Central memory CD8-positive, alpha-beta T cell (primary cell): ENCODE measurements at regions not wholly inside any gene's neighbourhood (a gene's known extent, or its start where the extent isn't known, plus 50 kb on each side); places are given as distances from the start of the nearest gene placed in this dataset.

Experiments
- ATAC-seq: fragments of 150-1000 bp; cut with Tn5 transposase; replicated peaks from 2 replicates; pipeline ENCODE4 v1.10.0; 2022; ENCODE audit warnings: mild to moderate bottlenecking, moderate FRiP score, moderate number of reproducible peaks; ENCODE audit not compliant: poor library complexity, severe bottlenecking; ENCODE audit errors: extremely low read depth
- DNase-seq, 2 donors: peaks; one replicate each; pipeline ENCODE4 v3.0.0; 2021; ENCODE audit warnings: low spot score in 2 of 2
- H3K27ac Mint-ChIP-seq: one replicate; pipeline ENCODE4 v1.8.0; 2022; ENCODE audit warnings: low read depth, mild to moderate bottlenecking, moderate library complexity, mixed read lengths
- H3K27me3 Mint-ChIP-seq: one replicate; pipeline ENCODE4 v1.8.0; 2022; ENCODE audit warnings: mixed read lengths
- H3K36me3 Mint-ChIP-seq: one replicate; pipeline ENCODE4 v1.8.0; 2022; ENCODE audit warnings: mild to moderate bottlenecking, moderate library complexity, mixed read lengths; ENCODE audit not compliant: insufficient read depth
- H3K4me1 Mint-ChIP-seq: one replicate; pipeline ENCODE4 v1.8.0; 2022; ENCODE audit warnings: mixed read lengths
- H3K4me3 Mint-ChIP-seq: one replicate; pipeline ENCODE4 v1.8.0; 2022; ENCODE audit warnings: mild to moderate bottlenecking, moderate library complexity, mixed read lengths
- H3K9me3 Mint-ChIP-seq: one replicate; pipeline ENCODE4 v1.8.0; 2022; ENCODE audit warnings: mixed read lengths

DNA sequence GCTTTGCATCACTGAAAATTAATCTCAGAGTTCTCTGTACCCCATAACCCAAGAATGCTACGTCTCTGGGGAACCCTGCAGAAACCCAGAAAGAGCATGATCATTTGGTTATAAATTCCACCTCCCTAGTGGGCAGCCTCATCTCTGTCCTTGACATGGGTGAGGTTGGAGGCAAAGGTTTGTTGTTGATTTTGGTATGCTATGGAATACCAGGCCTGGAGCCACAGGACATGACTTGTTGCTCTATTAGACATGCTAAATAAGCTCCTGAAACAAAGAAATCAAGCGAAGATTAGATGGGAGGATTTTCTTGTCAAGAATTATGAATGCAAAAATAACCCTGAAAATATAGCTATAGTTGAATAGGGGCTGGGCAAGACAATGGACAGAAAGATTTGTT, 197.4 kb upstream of the CAMK1G start:
- DNase-seq = no peak
- H3K27ac Mint-ChIP-seq = no peak overlapping the region
- no peak for ATAC-seq
- H3K4me1 Mint-ChIP-seq = no peaks in the 10 kb centered on the region
- no peaks in the 10 kb centered on the region for H3K9me3 Mint-ChIP-seq
- no peaks in the 10 kb centered on the region for H3K36me3 Mint-ChIP-seq
- no peak overlapping the region for H3K4me3 Mint-ChIP-seq
- H3K27me3 Mint-ChIP-seq = no peaks in the 10 kb centered on the region

DNA sequence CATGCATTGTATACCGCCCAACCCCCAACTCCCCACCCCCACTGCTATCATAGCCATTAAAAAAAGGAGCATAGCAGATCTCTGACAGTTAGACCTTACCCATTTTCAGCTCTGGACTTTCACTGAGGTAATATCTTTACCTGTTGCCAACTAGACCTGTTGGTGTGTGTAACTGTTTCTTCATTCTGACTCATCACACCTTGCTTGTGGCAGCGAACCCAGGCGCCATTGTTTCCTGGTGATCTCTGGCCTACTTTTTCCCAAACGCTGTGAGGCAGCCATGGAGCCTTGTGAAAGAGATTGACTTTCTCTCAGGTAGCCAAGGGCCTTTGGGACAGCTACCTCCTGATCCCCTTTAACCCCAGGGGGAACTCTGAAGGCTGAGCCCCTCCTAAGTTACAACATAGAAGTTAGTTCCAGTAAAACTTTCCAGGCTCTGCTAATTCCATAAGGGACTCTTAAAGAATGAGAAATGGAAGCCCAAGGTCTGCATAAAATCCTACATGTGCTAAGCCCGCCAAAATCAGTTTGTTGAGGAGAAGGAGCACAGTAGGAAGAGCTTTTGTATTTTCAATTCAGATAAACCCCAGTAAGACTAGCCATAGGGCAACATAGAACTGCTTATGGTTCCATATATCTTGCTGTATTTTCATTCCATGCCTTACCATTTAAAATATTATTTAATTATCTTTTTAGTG, 196.1 kb upstream of the CAMK1G start:
- Mint-ChIP-seq H3K4me1 (no peaks in the 10 kb centered on the region), H3K9me3 (no peaks in the 10 kb centered on the region), H3K27me3 (no peaks in the 10 kb centered on the region), H3K27ac (no peak overlapping the region), H3K4me3 (no peak overlapping the region), H3K36me3 (no peaks in the 10 kb centered on the region)
- DNase-seq (no peak), ATAC-seq (no peak)

DNA sequence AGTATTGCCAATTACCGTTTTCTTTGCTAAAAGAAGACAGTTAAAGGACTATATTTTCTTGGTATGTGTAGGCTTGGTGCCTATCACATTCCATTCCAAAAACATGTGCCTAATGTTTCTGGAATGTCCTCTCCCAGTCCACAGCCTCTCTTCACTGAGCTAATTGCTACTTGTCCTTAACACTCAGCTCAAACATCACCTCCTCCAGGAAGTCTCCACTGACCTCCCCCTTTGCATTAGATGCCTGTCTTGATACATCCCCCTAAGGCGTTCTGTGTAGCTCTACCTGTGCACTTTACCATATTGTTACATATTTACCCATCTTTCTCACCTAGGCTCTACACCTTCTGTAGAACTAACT, 195.6 kb upstream of the CAMK1G start:
- DNase-seq (no peak), ATAC-seq (no peak)
- H3K36me3 Mint-ChIP-seq = no peaks in the 10 kb centered on the region
- no peaks in the 10 kb centered on the region for H3K4me1 Mint-ChIP-seq
- no peak overlapping the region for H3K27ac Mint-ChIP-seq
- no peaks in the 10 kb centered on the region for H3K9me3 Mint-ChIP-seq
- no peak overlapping the region for H3K4me3 Mint-ChIP-seq
- H3K27me3 Mint-ChIP-seq = peaks cover 4% of the 10 kb centered on the region

DNA sequence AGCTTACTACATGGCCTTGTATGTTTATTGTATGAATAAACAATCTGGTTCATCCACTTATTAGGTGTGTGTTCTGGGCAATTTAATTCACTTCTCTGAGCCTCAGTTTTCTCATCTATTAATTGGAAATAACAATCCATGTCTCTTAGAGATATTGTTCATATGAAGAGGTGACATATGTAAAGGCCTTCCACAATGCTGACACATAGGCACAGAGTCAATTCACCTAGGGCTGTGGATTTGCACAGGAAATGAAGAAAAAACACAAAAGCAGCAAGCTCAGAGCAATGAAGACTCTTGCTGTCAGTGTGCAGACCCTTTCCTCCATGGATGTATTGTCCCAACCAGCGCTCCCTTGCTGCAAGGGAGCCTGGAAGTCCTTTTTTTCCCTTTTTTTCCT, 195.2 kb upstream of the CAMK1G start:
- ATAC-seq = no peak
- no peak overlapping the region for H3K4me3 Mint-ChIP-seq
- no peaks in the 10 kb centered on the region for H3K36me3 Mint-ChIP-seq
- peaks cover 8% of the 10 kb centered on the region for H3K27me3 Mint-ChIP-seq
- no peaks in the 10 kb centered on the region for H3K4me1 Mint-ChIP-seq
- no peak for DNase-seq
- no peak overlapping the region for H3K27ac Mint-ChIP-seq
- no peaks in the 10 kb centered on the region for H3K9me3 Mint-ChIP-seq

DNA sequence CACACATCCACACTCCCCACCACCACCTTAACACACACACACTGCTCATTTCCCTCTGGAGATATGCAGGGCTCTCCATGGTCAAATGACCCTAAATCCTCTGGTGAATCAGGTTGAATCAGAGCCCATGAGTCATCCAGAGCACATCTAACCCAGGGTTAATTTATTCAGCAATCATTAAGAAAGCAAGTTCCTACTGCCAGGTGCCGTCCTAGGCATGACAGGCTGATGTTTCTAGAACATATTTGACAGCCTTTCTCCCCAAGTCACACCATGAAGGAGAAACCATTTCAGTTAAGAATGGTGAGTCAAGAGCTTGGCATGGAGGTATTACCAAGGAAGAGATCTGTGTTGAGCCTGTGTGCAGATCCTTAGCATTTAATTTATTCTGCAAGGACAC, 194.3 kb upstream of the CAMK1G start:
- H3K36me3 Mint-ChIP-seq = no peaks in the 10 kb centered on the region
- H3K9me3 Mint-ChIP-seq = no peaks in the 10 kb centered on the region
- H3K27ac Mint-ChIP-seq = no peak overlapping the region
- no peaks in the 10 kb centered on the region for H3K4me1 Mint-ChIP-seq
- ATAC-seq (no peak), DNase-seq (no peak)
- H3K4me3 Mint-ChIP-seq = no peak overlapping the region
- H3K27me3 Mint-ChIP-seq = peaks cover 17% of the 10 kb centered on the region

DNA sequence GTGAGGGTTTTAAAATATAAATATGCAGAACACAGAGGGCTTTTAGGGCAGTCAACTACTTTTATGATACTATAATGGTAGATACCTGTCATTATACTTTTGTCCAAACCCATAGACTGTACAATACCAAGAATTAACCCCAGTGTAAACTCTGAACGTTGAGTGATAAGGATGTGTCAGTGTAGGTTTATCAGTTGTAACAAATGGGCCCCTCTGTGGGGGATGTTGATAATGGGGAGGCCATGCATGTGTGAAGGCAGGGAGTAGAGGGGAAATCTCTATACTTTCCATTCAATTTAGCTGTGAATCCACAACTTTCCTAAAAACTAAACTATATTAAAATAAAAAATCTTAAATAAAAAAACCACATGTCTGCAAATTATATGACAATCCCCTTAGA, 193.5 kb upstream of the CAMK1G start:
- H3K4me3 Mint-ChIP-seq = no peak overlapping the region
- no peak overlapping the region for H3K27ac Mint-ChIP-seq
- no peaks in the 10 kb centered on the region for H3K4me1 Mint-ChIP-seq
- no peaks in the 10 kb centered on the region for H3K9me3 Mint-ChIP-seq
- no peak for ATAC-seq
- H3K27me3 Mint-ChIP-seq = peaks cover 24% of the 10 kb centered on the region
- no peaks in the 10 kb centered on the region for H3K36me3 Mint-ChIP-seq
- DNase-seq = no peak

DNA sequence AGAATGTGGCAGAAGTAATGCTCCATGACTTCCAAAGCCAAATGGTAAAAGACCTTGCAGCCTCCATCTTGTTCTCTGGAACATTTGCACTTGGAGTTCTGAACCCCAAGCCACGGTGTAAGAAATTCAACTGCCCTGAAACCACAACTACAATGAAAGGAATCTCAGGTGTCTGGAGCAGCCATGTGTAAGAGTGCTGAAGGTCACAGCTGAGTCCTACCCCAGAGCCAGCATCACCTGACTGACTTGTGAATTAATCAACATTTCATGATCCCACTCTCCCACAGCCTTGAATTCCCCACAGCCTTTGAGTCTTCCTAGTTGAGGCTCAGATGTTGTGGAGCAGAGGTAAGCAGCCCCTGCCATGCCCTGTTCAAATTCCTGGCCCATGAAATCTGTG, 192.8 kb upstream of the CAMK1G start:
- H3K4me1 Mint-ChIP-seq = no peaks in the 10 kb centered on the region
- ATAC-seq (no peak), DNase-seq (no peak)
- H3K36me3 Mint-ChIP-seq = no peaks in the 10 kb centered on the region
- no peak overlapping the region for H3K27ac Mint-ChIP-seq
- peaks cover 28% of the 10 kb centered on the region for H3K27me3 Mint-ChIP-seq
- H3K9me3 Mint-ChIP-seq = no peaks in the 10 kb centered on the region
- H3K4me3 Mint-ChIP-seq = no peak overlapping the region

DNA sequence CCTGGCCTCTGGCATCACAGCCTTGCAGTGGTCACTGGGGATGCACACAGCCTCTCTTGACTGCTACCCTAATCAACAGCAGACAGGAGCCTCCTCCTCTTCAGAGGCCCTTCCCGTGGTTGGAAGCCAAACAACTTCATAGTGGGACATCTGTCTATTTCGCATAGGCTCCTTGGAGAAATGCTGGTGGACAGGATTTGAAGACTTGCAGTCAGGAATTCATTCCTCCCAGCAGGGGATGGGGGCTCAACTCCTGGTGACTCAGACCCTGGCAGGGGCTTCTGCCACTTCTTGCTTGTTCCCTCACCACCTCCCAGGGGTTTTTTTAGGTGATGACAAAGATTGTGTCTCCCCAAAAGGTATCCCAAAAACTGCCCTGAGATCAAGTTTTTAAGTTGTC, 191.7 kb upstream of the CAMK1G start:
- Mint-ChIP-seq H3K4me1 (no peaks in the 10 kb centered on the region), H3K4me3 (no peak overlapping the region), H3K27me3 (peaks cover 39% of the 10 kb centered on the region), H3K36me3 (no peaks in the 10 kb centered on the region), H3K27ac (no peak overlapping the region), H3K9me3 (no peaks in the 10 kb centered on the region)
- ATAC-seq (no peak), DNase-seq (no peak)

DNA sequence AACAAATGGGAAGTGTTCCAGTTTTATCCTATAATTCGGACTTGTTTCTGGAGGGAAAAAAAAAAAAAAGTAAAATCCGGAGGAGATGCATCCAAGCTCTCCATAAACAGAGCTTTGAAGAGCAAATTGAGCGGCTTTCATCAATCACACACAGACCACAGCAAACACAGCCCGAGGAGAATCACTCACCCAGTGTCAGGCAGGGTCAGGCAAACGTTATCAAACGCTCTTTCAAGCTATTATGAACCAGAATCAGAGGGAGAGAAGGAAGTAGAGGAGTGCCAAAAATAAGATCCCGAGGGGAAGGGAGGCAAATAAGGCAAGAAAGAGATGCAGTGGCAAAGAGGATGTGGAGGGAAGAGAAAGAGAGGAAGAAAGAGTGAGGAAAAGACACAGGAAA, 188.3 kb upstream of the CAMK1G start:
- Mint-ChIP-seq H3K36me3 (no peaks in the 10 kb centered on the region), H3K27ac (no peak overlapping the region), H3K4me1 (no peaks in the 10 kb centered on the region), H3K4me3 (no peak overlapping the region), H3K27me3 (peaks cover 47% of the 10 kb centered on the region), H3K9me3 (no peaks in the 10 kb centered on the region)
- DNase-seq (no peak), ATAC-seq (no peak)

DNA sequence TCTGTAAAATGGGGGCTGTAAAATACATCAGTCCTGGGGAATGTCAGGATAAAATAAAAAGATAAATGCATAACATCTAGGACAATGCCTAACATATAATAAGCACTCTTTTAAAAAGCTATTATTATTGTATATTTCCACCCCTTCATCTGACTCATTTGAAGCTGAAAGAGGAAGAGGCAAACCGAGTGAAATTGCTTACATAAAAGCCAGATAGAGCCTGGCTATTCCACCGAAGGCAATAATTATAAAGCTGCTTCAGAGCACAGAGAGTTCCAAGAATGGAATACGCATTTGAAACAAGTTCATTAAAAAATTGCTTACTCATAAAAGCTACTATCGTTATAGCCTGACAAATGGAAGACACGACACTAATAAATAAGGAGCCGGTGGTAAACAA, 186.1 kb upstream of the CAMK1G start:
- Mint-ChIP-seq H3K27ac (no peak overlapping the region), H3K4me3 (no peak overlapping the region), H3K9me3 (no peaks in the 10 kb centered on the region), H3K4me1 (no peaks in the 10 kb centered on the region), H3K27me3 (peaks cover 47% of the 10 kb centered on the region), H3K36me3 (no peaks in the 10 kb centered on the region)
- no peak for DNase-seq
- no peak for ATAC-seq

DNA sequence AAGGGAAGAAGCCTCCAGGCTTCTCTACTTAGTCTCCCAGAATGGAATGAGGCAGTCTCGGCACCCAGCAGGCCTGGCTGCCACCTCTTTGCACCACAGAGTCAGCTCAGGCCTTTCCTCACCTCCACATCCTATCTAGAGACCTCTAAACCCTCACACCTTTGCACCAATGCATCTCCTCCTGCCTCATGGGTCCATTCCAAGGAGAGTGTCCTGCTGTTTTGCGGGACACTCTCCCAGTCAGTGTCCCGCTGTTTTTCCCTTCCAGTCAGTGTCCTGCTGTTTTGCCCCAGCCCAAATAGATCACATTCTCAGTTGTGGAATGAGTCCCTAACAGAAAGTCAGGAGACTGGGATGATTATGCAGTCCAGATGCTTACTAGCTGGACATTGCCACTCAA, 185.6 kb upstream of the CAMK1G start:
- H3K27ac Mint-ChIP-seq = no peak overlapping the region
- DNase-seq (no peak), ATAC-seq (no peak)
- H3K4me1 Mint-ChIP-seq = no peaks in the 10 kb centered on the region
- peaks cover 43% of the 10 kb centered on the region for H3K27me3 Mint-ChIP-seq
- no peak overlapping the region for H3K4me3 Mint-ChIP-seq
- no peaks in the 10 kb centered on the region for H3K36me3 Mint-ChIP-seq
- H3K9me3 Mint-ChIP-seq = no peaks in the 10 kb centered on the region

DNA sequence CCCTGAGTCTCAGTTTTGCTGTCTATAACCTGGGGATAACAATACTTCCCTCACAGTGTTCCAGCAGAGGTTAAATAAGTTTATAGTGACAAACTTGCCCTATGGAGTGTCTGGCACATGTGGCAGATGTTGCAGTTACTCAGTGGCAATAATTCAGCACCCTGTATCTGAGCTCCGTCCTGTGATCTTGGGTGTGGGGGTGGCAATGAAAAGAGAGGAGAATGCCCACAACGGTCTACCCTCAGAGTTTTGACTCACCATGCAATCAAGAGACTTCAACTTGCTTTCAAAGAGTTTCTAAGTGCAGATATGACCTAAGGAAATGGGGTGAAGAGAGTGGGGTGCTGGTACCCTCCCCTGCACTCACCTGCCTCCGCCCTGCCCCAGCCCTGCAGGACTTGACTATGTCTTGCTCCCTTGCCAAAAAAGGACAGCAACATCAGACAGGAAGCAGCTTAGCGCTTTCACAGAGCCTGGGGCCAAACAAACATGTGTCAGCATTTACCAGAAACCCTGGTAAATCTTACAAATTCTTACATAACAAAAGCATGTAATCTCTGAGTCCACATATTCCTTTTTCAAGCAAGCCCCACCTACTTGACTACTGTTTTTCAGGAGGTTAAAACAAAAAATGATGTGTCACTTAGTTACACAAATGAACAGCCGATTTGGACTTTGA, 185.1 kb upstream of the CAMK1G start:
- no peaks in the 10 kb centered on the region for H3K36me3 Mint-ChIP-seq
- no peak overlapping the region for H3K27ac Mint-ChIP-seq
- no peaks in the 10 kb centered on the region for H3K4me1 Mint-ChIP-seq
- DNase-seq (no peak), ATAC-seq (no peak)
- H3K4me3 Mint-ChIP-seq = no peak overlapping the region
- peaks cover 37% of the 10 kb centered on the region for H3K27me3 Mint-ChIP-seq
- H3K9me3 Mint-ChIP-seq = no peaks in the 10 kb centered on the region

DNA sequence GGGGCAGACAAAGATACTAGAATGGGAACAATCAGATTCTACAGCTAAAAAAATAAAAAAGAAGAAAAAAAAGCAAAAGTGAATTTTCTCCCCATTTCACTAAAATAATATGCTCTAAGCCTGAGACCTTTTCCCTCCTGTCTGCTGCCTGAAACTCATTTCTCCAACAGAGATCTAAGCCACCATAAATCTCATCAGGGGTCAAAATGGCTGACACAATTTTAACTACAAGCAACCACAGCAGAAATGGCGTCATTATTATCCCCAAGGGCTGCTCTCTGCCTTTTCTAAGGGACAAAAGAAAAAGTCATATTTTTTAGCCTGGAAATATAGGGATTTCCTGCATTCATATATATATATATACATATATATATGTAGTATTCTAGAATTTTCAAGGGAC, 183.7 kb upstream of the CAMK1G start:
- ATAC-seq (no peak), DNase-seq (no peak)
- Mint-ChIP-seq H3K4me3 (no peak overlapping the region), H3K27me3 (peaks cover 24% of the 10 kb centered on the region), H3K9me3 (no peaks in the 10 kb centered on the region), H3K27ac (no peak overlapping the region), H3K36me3 (no peaks in the 10 kb centered on the region), H3K4me1 (no peaks in the 10 kb centered on the region)
